ENCODE measurements at regions not wholly inside any gene's neighbourhood (a gene's known extent, or its start where the extent isn't known, plus 50 kb on each side); places are given as distances from the start of the nearest gene placed in this dataset.

GRCh38 chr20:58025233-58025632, 203.2 kb downstream of the ANKRD60 start:
- no peaks in the 10 kb centered on the region for H3K27me3 ChIP-seq (ENCODE audit: insufficient read depth, low read depth, severe bottlenecking)
- TF ChIP-seq CTCF (IDR thresholded peaks at IDR 0.05; ENCODE audit: low read depth, low read length), result no peak
- H3K27ac ChIP-seq, result no peak overlapping the region
- DNase-seq, result no peak
- H3K36me3 ChIP-seq, result no peaks in the 10 kb centered on the region
- H3K9me3 ChIP-seq (ENCODE audit: severe bottlenecking), result no peaks in the 10 kb centered on the region
- H3K4me3 ChIP-seq (ENCODE audit: low read depth, low read length), result no peak overlapping the region

GRCh38 chr20:58024241-58024721, 204.2 kb downstream of the ANKRD60 start:
- Histone ChIP-seq H3K9me3 (ENCODE audit: severe bottlenecking) (no peaks in the 10 kb centered on the region), H3K4me3 (ENCODE audit: low read depth, low read length) (no peak overlapping the region), H3K27me3 (ENCODE audit: insufficient read depth, low read depth, severe bottlenecking) (no peaks in the 10 kb centered on the region), H3K36me3 (no peaks in the 10 kb centered on the region), H3K27ac (no peak overlapping the region)
- no peak for DNase-seq
- TF ChIP-seq CTCF (IDR thresholded peaks at IDR 0.05; ENCODE audit: low read depth, low read length), result no peak

- no peak for TF ChIP-seq CTCF (IDR thresholded peaks at IDR 0.05; ENCODE audit: low read depth, low read length)
- no peak for DNase-seq
- no peaks in the 10 kb centered on the region for H3K9me3 ChIP-seq (ENCODE audit: severe bottlenecking)
- no peaks in the 10 kb centered on the region for H3K27me3 ChIP-seq (ENCODE audit: insufficient read depth, low read depth, severe bottlenecking)
- no peak overlapping the region for H3K4me3 ChIP-seq (ENCODE audit: low read depth, low read length)
- H3K27ac ChIP-seq, result no peak overlapping the region
- H3K36me3 ChIP-seq, result no peaks in the 10 kb centered on the region
Observed at GRCh38 chr20:58023781-58024180, 204.7 kb downstream of the ANKRD60 start.

DNA sequence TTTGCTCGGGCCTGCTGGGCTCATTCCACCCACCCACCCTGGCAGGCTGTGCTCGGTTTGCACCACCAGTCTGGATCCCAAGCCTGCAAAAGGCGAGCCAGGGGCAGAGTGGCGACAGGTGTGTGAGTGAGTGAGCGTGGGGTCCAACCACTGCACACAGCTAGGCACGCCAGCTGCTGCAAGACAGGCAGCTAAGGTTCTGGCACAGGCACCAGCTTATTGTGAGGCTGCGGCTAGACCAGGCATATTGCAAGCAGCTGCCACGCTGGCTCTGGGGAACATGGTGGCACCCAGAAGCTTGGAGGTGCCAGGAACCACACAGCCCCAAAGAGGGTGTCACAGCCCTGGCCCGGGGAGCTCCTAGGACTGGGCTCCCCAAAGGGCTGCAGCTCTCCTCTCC, 205.1 kb downstream of the ANKRD60 start:
- H3K27me3 ChIP-seq (ENCODE audit: insufficient read depth, low read depth, severe bottlenecking), result no peaks in the 10 kb centered on the region
- DNase-seq, result no peak
- H3K4me3 ChIP-seq (ENCODE audit: low read depth, low read length), result no peak overlapping the region
- H3K9me3 ChIP-seq (ENCODE audit: severe bottlenecking), result no peaks in the 10 kb centered on the region
- no peak for TF ChIP-seq CTCF (IDR thresholded peaks at IDR 0.05; ENCODE audit: low read depth, low read length)
- H3K36me3 ChIP-seq, result no peaks in the 10 kb centered on the region
- no peak overlapping the region for H3K27ac ChIP-seq

DNA sequence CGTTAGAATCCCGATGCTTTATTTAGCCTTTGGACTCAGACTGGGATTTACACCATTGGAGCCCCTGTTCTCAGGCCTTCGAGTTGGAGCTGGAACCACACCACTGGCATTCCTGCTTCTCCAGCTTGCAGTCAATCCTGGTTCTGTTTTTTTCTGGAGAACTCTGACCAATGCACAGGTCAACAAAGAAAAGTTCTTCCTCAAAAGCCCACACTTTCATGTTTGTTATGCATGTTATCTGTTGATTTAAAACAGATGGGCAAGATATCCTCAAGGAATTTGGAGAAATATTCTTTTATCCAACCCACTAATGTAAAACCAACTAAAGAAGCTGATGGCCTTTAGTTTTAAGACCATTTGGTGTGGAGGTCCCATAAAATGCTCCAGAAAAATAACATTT, 205.7 kb downstream of the ANKRD60 start:
- no peak for DNase-seq

More for the DNA sequence above, 205.7 kb downstream of the ANKRD60 start:
- H3K36me3 ChIP-seq, result no peaks in the 10 kb centered on the region
- TF ChIP-seq CTCF (IDR thresholded peaks at IDR 0.05; ENCODE audit: low read depth, low read length), result no peak
- H3K4me3 ChIP-seq (ENCODE audit: low read depth, low read length), result no peak overlapping the region
- H3K9me3 ChIP-seq (ENCODE audit: severe bottlenecking), result no peaks in the 10 kb centered on the region
- H3K27me3 ChIP-seq (ENCODE audit: insufficient read depth, low read depth, severe bottlenecking), result no peaks in the 10 kb centered on the region
- H3K27ac ChIP-seq, result no peak overlapping the region

Measured in WERI-Rb-1 (cell line).